Stimulated activated naive CD8-positive, alpha-beta T cell treated with anti-CD3 and anti-CD28 coated beads, Interleukin-15, amount 100 ng/mL, for 72 hours (primary cell): ENCODE measurements at regions not wholly inside any gene's neighbourhood (a gene's known extent, or its start where the extent isn't known, plus 50 kb on each side); places are given as distances from the start of the nearest gene placed in this dataset.

Source experiments
- ATAC-seq: fragments of 150-1000 bp; cut with Tn5 transposase; 2 replicates; pipeline ENCODE4 v1.10.0; 2021; ENCODE audit warnings: mild to moderate bottlenecking, moderate library complexity
- DNase-seq, 2 donors: peaks; one replicate each; pipeline ENCODE4 v3.0.0; 2021 to 2022
- H3K27ac Mint-ChIP-seq, 2 donors: one replicate each; pipeline ENCODE4 v1.8.0; 2022; ENCODE audit warnings: mild to moderate bottlenecking in 2 of 2, mixed read lengths in 2 of 2, moderate library complexity in 2 of 2
- H3K27me3 Mint-ChIP-seq: one replicate; pipeline ENCODE4 v1.8.0; 2022; ENCODE audit warnings: mixed read lengths
- H3K4me1 Mint-ChIP-seq: one replicate; pipeline ENCODE4 v1.8.0; 2022; ENCODE audit warnings: mild to moderate bottlenecking, mixed read lengths
- H3K4me3 Mint-ChIP-seq, 2 donors: one replicate each; pipeline ENCODE4 v1.8.0; 2022; ENCODE audit warnings: mild to moderate bottlenecking in 2 of 2, mixed read lengths in 2 of 2, moderate library complexity in 1 of 2
- H3K9me3 Mint-ChIP-seq, 2 donors: one replicate each; pipeline ENCODE4 v1.8.0; 2022; ENCODE audit warnings: mixed read lengths in 2 of 2

DNA sequence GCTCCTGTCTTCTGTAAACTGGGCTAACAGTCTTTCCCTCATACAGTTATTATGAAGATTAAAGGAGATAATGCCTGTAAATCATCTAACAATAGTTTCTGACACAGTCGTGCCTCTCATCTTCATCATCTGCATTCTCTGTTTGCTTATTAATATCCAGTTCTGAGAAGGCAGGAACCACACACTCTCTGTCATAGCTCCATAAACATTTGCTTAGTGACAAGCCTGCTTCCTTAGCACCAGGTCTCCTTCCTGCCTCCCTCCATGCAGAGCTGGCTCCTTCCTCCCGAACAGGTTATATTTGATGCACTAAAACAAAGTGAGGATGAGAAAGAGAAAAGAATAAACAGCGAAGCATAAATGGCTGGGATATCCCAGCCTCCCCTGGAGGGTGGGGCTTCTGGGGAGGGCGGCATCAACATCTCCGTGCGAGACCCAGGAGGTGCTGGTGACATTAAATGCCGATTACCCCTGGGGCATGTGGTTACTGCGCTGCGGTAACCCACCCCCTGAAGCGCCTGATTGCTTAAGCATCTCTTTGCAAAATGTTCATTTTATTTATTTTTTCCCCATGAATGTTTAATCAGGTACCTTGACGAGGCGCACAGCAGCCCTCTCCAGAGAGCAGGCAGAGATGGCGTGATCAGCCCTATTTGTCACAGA, 404.9 kb downstream of the NXPE2 start:
- H3K27me3 Mint-ChIP-seq = no peaks in the 10 kb centered on the region
- H3K9me3 Mint-ChIP-seq = no peaks in the 10 kb centered on the region
- no peak for DNase-seq
- H3K4me1 Mint-ChIP-seq = no peaks in the 10 kb centered on the region
- ATAC-seq = no peak
- H3K4me3 Mint-ChIP-seq = no peak overlapping the region
- H3K27ac Mint-ChIP-seq = peak overlapping the region in 1 of 2 donors; percentile 63

DNA sequence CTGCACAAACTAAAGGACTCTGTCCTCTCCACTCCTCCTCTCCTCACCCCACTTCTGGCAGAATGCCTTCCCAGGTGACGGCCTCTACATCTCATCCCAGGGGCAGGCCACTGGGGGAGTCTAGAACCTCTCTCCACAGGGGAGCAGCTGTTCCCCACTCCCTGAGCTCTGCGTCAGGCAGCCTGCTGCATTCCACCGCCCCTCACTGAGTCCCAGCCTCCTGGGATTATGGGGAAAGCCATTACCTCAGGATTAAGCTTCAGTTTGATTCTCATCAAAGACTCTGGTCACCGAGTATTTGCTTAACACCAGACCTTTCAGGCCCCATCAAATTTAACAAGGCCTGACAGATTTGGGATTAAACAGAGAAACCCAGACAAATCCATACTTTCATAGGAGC, 405.9 kb downstream of the NXPE2 start:
- Mint-ChIP-seq H3K4me1 (no peaks in the 10 kb centered on the region), H3K27ac (peak overlapping the region in 1 of 2 donors; percentile 21), H3K27me3 (no peaks in the 10 kb centered on the region), H3K4me3 (no peak overlapping the region), H3K9me3 (peaks cover 0 to 5% of the 10 kb centered on the region in 2 donors)
- no peak for ATAC-seq
- DNase-seq = no peak

DNA sequence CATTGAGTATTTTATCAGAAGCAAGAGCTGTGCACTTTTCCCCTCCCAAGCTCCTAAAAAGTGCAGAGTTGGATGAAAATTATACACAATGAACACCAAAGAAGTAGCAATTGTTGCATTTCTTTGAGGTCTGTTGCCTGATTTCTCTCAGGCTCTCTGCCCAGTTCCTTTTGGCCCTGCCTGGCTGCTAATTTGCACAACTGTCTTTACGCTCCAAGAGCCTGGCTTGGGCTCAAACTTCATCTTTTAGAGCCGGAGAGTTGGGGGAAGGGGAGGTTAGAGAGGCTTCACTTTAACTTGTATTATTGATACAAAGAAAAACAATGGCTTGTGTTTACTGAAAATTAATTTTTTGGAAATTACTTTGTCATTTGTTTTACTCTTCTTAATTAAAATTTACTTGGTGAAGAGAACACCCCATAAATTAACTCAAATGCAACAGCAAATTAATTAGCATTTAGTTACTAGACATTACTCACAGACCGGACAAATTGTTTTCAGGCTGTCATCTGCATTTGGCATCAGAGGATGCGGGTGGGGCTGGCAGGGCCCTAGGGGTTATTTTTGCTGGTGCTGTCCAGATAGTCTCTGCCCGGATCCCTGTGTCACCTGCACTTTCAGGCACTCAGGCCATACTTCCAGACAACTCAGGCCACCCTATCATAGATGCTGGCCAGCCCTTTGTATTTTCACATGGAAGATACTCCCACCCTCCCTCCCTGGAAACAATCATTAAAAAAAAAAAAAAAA, 407.3 kb downstream of the NXPE2 start:
- no peak for ATAC-seq
- peaks cover 0 to 11% of the 10 kb centered on the region in 2 donors for H3K9me3 Mint-ChIP-seq

DNA sequence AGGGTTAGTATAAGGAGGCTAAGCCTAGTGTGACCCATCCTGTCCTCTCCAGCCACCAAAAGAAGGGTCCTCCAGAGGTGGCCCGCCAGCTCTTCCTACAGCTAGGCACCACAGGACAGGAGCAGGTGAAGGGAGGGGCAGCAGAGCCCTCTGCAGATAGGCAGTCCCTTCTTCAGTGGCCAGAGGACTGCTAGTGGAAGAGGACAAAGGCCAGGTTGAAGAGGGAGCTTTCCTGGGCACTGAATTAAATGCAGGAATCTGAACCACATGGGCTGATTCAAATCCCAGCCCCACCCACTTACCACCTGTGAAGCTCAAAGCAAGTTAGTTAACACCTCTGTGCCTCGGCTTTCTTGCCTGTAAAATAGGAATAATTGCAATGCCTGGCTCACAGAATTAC, 409.5 kb downstream of the NXPE2 start:
- peaks cover 0 to 14% of the 10 kb centered on the region in 2 donors for H3K9me3 Mint-ChIP-seq

More for the DNA sequence above, 407.3 kb downstream of the NXPE2 start:
- no peaks in the 10 kb centered on the region for H3K4me1 Mint-ChIP-seq
- no peak overlapping the region for H3K4me3 Mint-ChIP-seq
- no peak for DNase-seq
- no peaks in the 10 kb centered on the region for H3K27me3 Mint-ChIP-seq
- H3K27ac Mint-ChIP-seq = no peak overlapping the region

DNA sequence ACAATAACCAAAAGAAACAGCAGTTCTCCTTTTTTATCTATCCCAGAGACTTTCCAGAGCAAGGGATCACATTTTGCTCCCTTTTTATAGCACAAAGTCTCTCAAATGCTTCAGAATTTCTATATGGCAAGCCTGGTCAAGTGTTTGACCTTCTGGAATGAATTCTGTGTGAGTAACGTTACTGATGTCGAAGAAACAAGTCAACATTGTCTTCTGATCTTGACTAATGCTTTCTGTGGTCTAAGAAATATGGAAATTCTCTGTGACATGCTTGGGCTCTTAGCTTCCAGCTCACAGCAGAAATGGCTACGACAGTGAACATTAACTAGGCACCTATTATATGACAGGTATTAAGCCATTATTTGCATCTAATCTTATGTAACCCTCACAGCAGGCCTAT, 411.7 kb downstream of the CADM1 start:
- H3K27ac Mint-ChIP-seq = no peak overlapping the region
- DNase-seq (no peak), ATAC-seq (no peak)
- no peak overlapping the region for H3K4me3 Mint-ChIP-seq
- H3K4me1 Mint-ChIP-seq = no peaks in the 10 kb centered on the region
- H3K9me3 Mint-ChIP-seq = peaks cover 6 to 20% of the 10 kb centered on the region in 2 donors
- peaks cover 10% of the 10 kb centered on the region for H3K27me3 Mint-ChIP-seq

More for the DNA sequence above, 409.5 kb downstream of the NXPE2 start:
- no peak overlapping the region for H3K4me3 Mint-ChIP-seq
- no peaks in the 10 kb centered on the region for H3K27me3 Mint-ChIP-seq
- no peaks in the 10 kb centered on the region for H3K4me1 Mint-ChIP-seq
- no peak overlapping the region for H3K27ac Mint-ChIP-seq
- no peak for ATAC-seq
- DNase-seq = no peak

DNA sequence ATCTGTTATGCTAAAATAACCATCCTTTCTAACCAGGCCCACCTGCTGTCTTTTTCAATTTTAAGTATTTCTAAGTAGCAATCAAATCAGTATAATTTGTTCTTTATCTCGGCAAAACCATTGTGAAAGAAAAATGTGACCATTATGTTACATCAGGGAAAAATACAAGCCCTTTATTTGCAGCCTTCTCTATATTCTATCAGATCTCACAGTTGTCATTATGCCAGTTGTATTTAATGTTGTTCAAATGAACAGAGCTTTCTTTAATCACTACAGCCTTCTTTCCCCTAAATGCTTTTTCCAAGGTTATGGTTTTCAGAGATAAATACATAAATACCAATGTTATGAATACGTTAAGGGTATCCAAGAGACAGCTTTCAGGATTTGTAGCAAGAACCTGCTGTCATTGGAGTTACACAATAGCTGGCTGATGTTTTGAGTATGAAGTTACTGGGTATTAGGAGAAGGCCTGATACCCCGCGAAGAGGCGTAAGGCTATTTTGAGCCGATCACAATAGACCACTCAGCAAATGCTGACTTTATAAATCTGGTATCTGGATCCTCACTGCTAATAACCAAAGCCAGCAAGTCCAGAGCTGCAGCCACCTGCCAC, 406.3 kb downstream of the CADM1 start:
- peaks cover 6% of the 10 kb centered on the region in 2 donors for H3K9me3 Mint-ChIP-seq
- H3K27me3 Mint-ChIP-seq = peaks cover 12% of the 10 kb centered on the region

DNA sequence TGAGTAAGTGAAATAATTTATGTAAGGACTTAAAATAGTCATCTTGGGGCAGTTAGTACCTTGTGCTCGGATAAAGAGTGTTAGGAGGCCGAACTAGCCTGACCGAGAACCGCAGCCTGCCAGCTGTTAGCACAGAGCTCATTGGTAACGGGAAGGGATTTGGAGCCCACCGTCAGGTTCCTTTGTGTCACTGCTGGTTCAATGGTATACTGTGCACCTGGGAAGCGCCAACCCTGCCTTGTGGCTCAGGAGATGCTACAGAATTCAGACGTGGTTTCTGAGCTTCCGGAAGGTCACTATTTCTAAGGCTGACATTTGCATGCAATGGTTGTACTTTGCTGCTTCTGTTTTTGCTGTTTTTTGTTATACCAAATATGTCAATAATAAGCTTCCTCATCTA, 403.5 kb downstream of the CADM1 start:
- Mint-ChIP-seq H3K4me1 (no peaks in the 10 kb centered on the region), H3K4me3 (no peak overlapping the region), H3K27me3 (peaks cover 7% of the 10 kb centered on the region), H3K9me3 (no peaks in the 10 kb centered on the region), H3K27ac (no peak overlapping the region)
- ATAC-seq (no peak), DNase-seq (no peak)

More for the DNA sequence above, 406.3 kb downstream of the CADM1 start:
- Mint-ChIP-seq H3K27ac (no peak overlapping the region), H3K4me3 (no peak overlapping the region), H3K4me1 (no peaks in the 10 kb centered on the region)
- DNase-seq (no peak), ATAC-seq (no peak)

DNA sequence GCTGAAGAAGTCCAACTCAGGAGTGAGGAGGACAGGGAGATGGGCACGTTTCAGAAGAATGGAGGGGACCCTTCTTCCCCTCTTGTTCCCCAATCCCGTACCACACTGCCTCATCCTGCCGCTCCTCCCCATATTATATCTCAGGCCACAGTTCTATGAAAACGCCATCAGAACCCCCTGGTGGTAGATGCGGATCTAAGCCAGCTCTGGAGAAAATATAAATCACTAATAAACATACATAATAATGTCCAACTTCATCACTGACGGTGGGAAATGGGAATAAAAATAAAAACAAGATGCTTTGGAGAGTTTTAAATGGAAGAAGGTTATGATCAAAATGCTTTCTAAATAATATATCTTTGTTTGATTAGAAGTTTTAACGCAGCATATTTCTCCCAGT, 400.3 kb downstream of the CADM1 start:
- peaks cover 13% of the 10 kb centered on the region for H3K27me3 Mint-ChIP-seq
- no peaks in the 10 kb centered on the region for H3K9me3 Mint-ChIP-seq
- DNase-seq (no peak), ATAC-seq (no peak)
- no peaks in the 10 kb centered on the region for H3K4me1 Mint-ChIP-seq
- H3K4me3 Mint-ChIP-seq = no peak overlapping the region
- H3K27ac Mint-ChIP-seq = no peak overlapping the region

DNA sequence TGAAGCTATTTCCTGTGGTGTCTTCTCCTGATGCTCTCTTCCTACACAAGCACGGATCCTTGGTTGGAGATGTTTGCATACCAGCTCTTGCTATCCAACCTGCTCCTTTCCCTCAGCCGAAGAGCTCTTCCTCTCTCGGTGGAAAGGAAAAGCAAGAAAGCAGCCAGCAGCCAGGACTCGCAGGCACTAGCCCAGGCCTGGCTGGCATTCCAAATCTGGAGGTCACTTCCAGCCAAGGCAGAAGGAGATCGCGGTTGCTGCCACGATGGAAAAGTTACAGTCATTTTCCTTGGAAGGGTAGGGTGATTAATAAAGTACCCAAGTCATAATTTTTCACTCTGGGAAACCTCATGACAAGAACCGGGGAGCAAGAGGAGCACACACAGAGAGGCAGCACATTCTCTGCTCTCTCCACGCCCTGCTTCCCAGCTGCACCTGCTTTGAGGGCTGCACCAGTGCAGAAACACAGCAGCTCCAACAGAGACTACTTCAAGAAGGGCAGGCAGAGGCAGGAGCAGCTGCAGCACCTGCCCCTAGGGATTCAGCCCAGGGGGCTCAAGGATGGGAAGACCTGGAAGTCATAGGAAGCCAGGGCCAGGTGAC, 399.3 kb downstream of the CADM1 start:
- no peak overlapping the region for H3K27ac Mint-ChIP-seq
- no peaks in the 10 kb centered on the region for H3K4me1 Mint-ChIP-seq
- no peak overlapping the region for H3K4me3 Mint-ChIP-seq
- H3K27me3 Mint-ChIP-seq = peaks cover 13% of the 10 kb centered on the region
- ATAC-seq = peak; percentile 5
- no peaks in the 10 kb centered on the region for H3K9me3 Mint-ChIP-seq
- DNase-seq = no peak

DNA sequence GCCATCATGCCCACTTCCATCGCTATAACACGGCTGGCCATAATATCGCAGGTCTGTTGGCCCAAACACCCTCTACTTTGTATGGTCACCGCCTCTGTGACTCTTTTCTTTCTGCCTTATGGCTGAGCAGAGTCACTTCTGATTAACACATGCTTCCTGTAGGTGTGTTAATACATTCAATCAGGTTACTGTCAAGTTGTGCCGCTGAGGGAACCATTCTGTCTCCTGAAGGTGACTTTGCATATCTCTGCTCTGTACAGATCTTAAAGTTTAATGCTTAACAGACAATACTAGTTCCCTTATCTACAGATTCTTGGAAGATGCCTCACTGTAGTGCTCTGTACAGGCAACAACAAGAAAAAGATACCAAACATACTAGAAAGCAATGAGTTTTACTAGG, 393.1 kb downstream of the CADM1 start:
- no peak for DNase-seq
- Mint-ChIP-seq H3K4me1 (no peaks in the 10 kb centered on the region), H3K27me3 (peaks cover 10% of the 10 kb centered on the region), H3K27ac (no peak overlapping the region), H3K4me3 (no peak overlapping the region), H3K9me3 (no peaks in the 10 kb centered on the region)
- no peak for ATAC-seq

DNA sequence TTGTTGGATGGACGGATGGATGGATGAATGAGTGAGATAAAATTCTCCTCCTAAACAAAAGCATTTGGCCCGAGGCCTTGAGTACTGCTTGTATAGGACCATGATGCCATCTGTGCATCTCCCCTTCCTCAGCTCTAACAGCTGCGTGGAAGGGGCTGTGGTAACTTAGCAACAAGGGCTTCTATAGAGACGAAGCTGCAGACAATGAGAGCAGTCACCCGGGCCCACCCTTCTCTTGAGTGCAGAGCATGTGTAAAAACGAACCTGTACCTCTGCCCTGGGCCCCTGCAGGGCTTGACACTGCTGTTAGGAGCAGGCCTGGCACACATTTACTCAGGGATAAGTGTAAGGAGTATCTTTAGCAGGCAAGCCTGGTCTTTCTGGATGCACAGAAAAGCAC, 391.5 kb downstream of the CADM1 start:
- peaks cover 8% of the 10 kb centered on the region for H3K27me3 Mint-ChIP-seq
- no peaks in the 10 kb centered on the region for H3K9me3 Mint-ChIP-seq
- H3K4me3 Mint-ChIP-seq = no peak overlapping the region
- no peaks in the 10 kb centered on the region for H3K4me1 Mint-ChIP-seq
- H3K27ac Mint-ChIP-seq = no peak overlapping the region
- no peak for ATAC-seq
- DNase-seq = no peak

DNA sequence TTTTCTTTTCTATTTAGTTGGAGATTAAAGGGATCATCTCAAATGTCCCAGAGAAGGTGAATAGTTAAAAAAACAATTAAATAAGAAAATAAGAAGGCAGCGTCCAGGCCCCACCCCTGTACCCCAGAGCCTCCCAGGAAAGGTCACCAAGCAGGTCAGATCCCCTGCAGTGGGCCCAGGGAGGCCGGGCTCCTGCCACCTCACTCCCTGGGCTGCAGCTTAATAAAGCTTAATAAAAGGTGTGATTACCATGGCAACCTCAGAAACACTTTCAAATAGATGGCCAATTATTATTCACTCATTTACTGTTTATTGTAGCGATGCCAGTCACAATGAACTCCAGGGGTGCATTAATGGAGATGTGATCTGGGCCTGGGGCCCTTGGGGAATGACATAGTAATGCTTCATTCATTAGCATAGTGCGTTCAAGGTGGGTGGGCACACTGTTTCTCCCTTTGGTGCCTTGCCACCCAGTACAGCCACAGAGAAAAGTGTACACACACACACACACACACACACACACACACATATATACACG, 386.2 kb downstream of the CADM1 start:
- ATAC-seq (no peak), DNase-seq (no peak)
- peaks cover 14% of the 10 kb centered on the region for H3K27me3 Mint-ChIP-seq
- H3K4me1 Mint-ChIP-seq = no peaks in the 10 kb centered on the region
- H3K4me3 Mint-ChIP-seq = no peak overlapping the region
- no peak overlapping the region for H3K27ac Mint-ChIP-seq
- no peaks in the 10 kb centered on the region for H3K9me3 Mint-ChIP-seq

DNA sequence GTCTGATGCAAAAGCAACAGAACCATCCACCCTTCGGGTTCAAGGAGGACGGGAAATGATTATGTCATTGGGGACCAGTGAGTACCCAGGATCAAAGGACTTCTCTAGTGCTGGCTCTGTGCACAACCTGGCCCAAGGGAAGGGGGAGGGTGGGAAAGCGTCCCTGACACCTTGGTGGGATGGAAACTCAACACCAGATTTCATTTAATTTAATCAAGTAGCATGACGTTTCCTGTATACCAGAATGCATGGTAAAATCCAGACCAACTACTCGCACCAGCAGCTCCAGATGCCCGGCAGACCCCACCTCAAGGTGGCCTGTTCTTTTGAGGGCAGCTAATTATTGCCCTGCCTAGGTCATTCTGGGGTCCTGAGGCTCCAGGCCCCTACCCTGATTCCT, 385.1 kb downstream of the CADM1 start:
- DNase-seq (no peak), ATAC-seq (no peak)
- H3K4me1 Mint-ChIP-seq = no peaks in the 10 kb centered on the region
- H3K9me3 Mint-ChIP-seq = no peaks in the 10 kb centered on the region
- no peak overlapping the region for H3K4me3 Mint-ChIP-seq
- peaks cover 6% of the 10 kb centered on the region for H3K27me3 Mint-ChIP-seq
- no peak overlapping the region for H3K27ac Mint-ChIP-seq
